NOMO-1 (cell line): ENCODE measurements at regions not wholly inside any gene's neighbourhood (a gene's known extent, or its start where the extent isn't known, plus 50 kb on each side); places are given as distances from the start of the nearest gene placed in this dataset.
"Not testable (repeated sequence)": the region's sequence is repeated elsewhere in the genome, so short reads cannot be mapped to it uniquely, and the experiment has no call there.

Experiments used
- DNase-seq, 2 experiments: peaks; one replicate each; lab custom pipeline; 2025; ENCODE audit not compliant: unreplicated experiment in 2 of 2; lab: John Stamatoyannopoulos, UW

GRCh38 chr2:90288396-90288795, 1596.9 kb downstream of the RPIA start:
- DNase-seq, result not testable (repeated sequence)

- not testable (repeated sequence) for DNase-seq
Observed at GRCh38 chr2:90289291-90289980, 1598.0 kb downstream of the RPIA start.

GRCh38 chr2:90290701-90291100, 1599.2 kb downstream of the RPIA start:
- not testable (repeated sequence) for DNase-seq

GRCh38 chr2:90291168-90291883, 1599.9 kb downstream of the RPIA start:
- DNase-seq, result not testable (repeated sequence)

- not testable (repeated sequence) for DNase-seq
Observed at GRCh38 chr2:90291934-90292333, 1600.5 kb downstream of the RPIA start.

GRCh38 chr2:90292451-90292850, 1601.0 kb downstream of the RPIA start:
- not testable (repeated sequence) for DNase-seq

- DNase-seq, result not testable (repeated sequence)
Observed at GRCh38 chr2:90293224-90293623, 1601.8 kb downstream of the RPIA start.

GRCh38 chr2:90293806-90294205, 1602.3 kb downstream of the RPIA start:
- DNase-seq, result not testable (repeated sequence)

- DNase-seq, result not testable (repeated sequence)
Observed at GRCh38 chr2:90295036-90295750, 1603.7 kb downstream of the RPIA start.

GRCh38 chr2:90296484-90296777, 1605.0 kb downstream of the RPIA start:
- DNase-seq, result not testable (repeated sequence)

- DNase-seq, result not testable (repeated sequence)
Observed at GRCh38 chr2:90297701-90298100, 1606.2 kb downstream of the RPIA start.

- not testable (repeated sequence) for DNase-seq
Observed at GRCh38 chr2:90298126-90298755, 1606.8 kb downstream of the RPIA start.

- DNase-seq, result not testable (repeated sequence)
Observed at GRCh38 chr2:90298983-90299382, 1607.5 kb downstream of the RPIA start.

- DNase-seq, result not testable (repeated sequence)
Observed at GRCh38 chr2:90322982-90323381, 1631.5 kb downstream of the RPIA start.

- not testable (repeated sequence) for DNase-seq
Observed at GRCh38 chr2:90323612-90324558, 1632.4 kb downstream of the RPIA start.

- not testable (repeated sequence) for DNase-seq
Observed at GRCh38 chr2:90324672-90325071, 1633.2 kb downstream of the RPIA start.

GRCh38 chr2:90325796-90326353, 1634.4 kb downstream of the RPIA start:
- not testable (repeated sequence) for DNase-seq

- DNase-seq, result not testable (repeated sequence)
Observed at GRCh38 chr2:90355546-90355945, 1664.1 kb downstream of the RPIA start.

- not testable (repeated sequence) for DNase-seq
Observed at GRCh38 chr2:90359344-90359743, 1667.9 kb downstream of the RPIA start.
